HG02970 (cell line): ENCODE measurements at regions not wholly inside any gene's neighbourhood (a gene's known extent, or its start where the extent isn't known, plus 50 kb on each side); places are given as distances from the start of the nearest gene placed in this dataset.

Experiments
- ATAC-seq: cut with Tn5 transposase; IDR thresholded peaks from one replicate; pipeline ENCODE4 v1.9.1; 2021; ENCODE audit warnings: mild to moderate bottlenecking, moderate library complexity, moderate number of reproducible peaks; ENCODE audit not compliant: unreplicated experiment, low FRiP score

DNA sequence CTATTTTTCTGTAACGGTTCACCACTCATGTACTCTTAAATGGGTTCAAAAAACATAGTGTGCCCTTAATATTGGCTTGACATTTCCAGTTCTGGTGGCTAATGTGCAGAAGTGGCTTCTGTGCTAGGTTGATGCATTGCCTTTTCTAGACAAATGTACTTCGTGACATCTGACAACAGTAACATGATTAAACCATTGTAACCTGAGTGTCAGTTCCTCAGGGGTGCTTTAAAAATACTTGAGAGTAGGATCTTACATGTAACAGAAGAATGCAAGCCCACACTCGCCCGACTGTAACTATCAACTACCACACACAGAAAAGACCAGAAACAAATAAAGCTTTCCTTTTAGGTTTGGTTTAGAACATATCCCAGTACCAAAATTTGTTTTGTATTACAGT is 393.4 kb upstream of the NFE2L3 start:
- no peak for ATAC-seq

- ATAC-seq, result no peak
Measured at GRCh38 chr7:25759286-25759685, 392.7 kb upstream of the NFE2L3 start.

DNA sequence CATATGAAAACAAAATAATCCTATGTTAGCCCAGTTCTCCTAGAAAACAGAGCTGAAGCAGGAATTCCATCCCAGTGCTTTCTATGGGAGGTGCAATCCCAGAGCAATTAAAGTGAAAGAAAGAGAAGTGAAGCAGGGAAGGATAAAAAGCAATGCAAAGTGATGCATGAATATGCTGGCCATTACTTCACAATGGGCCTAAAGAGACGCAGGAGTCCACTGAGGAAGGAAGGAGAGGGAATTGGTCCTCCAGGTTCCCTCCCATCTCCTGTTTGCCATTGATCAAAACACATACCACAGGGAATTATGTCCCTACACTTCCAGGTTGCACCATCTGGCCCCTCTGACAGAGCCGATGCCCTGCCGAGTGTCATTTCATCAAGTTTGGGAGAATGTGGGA is 392.2 kb upstream of the NFE2L3 start:
- ATAC-seq, result no peak

GRCh38 chr7:25762511-25763462 is 389.2 kb upstream of the NFE2L3 start:
- no peak for ATAC-seq

GRCh38 chr7:25763463-25763860 is 388.5 kb upstream of the NFE2L3 start:
- no peak for ATAC-seq

GRCh38 chr7:25765110-25765655 is 386.8 kb upstream of the NFE2L3 start:
- ATAC-seq, result no peak

DNA sequence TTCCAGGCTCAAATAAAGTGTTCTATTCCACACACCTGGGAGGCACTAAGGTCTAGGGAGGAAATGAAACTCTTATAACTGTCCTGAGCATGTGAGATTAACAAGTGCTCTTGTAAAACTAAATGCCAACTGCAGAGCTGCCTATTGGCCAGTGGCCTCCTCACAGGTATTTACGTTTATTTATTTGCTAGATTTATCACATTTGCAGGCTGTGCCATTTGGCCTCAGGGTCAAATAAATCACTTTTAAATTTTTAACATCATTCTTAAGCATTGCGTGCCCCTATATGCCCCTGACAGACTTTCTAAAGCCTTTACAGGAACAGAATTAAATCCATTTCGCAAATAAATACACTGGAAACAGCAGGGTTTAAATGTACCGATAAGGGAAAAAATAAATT is 381.8 kb upstream of the NFE2L3 start:
- no peak for ATAC-seq

GRCh38 chr7:25770670-25771069 is 381.3 kb upstream of the NFE2L3 start:
- ATAC-seq, result no peak

DNA sequence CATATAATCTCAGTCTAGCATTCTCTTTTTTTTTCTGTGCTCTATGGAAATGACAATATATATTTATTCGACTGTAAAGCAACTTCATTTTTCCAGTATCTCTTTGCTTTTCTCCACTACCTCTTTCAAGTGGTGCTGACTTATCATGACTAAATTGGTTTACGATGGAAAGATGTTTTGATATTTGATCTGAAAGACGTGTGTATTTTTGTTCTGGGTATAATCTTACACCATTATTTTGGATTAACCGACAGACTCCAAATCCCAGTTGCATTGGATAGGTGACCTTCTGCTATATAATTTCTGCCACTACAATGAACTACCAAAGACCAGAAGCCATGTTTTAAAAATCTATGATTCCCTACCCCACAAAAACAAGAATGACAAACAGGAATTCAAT is 380.5 kb upstream of the NFE2L3 start:
- ATAC-seq, result no peak

DNA sequence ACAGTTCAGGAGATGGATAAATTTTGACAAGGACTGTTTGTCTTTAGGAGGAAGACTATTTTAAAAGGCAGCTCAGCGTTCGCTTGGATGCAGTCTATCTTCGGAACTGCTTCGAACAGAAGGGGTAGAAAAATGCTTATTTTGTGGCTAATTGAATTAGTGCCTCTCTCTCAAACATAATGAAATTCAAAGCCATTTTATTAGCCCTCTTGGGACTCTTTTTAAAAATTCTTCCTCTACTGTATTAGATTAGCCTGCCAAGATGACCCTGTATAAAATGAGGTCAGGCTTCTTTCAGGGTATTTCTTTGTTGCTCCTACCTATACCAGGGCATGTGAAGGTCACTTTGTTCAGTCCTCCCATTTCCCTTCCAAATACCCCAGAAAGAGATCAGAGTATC is 379.2 kb upstream of the NFE2L3 start:
- no peak for ATAC-seq

DNA sequence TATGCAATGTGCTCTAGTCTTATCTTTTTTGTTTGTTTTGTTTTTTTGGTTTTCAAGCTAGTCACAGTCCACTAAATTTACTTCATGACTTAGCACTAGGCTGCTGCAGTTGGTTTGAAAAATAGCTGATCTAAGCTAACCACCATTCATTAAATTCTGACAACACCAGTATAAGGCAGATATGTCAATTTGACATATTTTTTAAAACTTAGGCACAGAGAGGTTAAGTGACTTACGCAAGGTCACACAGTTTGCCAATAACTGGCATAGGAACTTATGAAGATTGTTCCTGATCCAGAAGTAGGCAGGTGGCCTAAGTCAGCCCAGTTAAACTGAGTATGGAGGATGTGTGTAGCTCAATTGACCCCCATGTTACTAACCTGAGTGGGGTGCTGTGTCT is 377.3 kb upstream of the NFE2L3 start:
- ATAC-seq, result no peak

- no peak for ATAC-seq
Measured at GRCh38 chr7:25775570-25775969, 376.4 kb upstream of the NFE2L3 start.

DNA sequence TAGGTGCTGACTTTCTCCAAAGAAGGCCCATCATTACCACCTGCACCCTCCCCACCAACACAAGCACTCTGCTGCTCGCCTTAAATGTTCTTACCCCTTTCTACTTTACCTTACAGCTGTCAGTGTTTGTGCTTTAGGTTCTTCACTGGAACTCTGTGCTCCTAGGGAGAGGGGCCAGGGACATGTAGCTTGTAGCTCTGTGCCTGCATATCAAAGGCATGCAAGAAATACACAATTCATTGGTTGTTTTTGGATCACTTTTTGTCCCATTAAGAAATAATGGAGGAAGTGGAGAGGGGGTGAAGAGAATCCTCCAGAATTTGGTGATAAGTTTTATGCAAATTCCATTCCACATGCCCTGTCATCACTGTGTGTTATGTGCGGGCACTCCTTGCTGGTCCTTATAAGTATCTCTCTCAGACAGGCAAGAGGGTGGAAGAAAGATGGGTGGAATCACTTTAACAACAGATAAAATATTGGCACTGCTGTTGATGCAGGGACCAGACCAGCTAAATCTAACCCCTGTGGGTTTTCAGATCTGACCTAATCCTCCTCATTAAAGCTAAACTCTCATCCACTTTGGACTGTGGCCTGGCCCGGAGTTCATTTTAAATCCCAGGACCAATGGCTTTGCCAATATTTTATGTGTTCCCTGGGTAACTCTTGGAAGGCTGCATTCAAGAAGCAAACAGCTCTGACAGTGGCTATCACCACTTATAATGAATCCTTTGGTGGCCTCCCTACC is 375.8 kb upstream of the NFE2L3 start:
- no peak for ATAC-seq

- no peak for ATAC-seq
Measured at GRCh38 chr7:25776744-25777123, 375.3 kb upstream of the NFE2L3 start.

DNA sequence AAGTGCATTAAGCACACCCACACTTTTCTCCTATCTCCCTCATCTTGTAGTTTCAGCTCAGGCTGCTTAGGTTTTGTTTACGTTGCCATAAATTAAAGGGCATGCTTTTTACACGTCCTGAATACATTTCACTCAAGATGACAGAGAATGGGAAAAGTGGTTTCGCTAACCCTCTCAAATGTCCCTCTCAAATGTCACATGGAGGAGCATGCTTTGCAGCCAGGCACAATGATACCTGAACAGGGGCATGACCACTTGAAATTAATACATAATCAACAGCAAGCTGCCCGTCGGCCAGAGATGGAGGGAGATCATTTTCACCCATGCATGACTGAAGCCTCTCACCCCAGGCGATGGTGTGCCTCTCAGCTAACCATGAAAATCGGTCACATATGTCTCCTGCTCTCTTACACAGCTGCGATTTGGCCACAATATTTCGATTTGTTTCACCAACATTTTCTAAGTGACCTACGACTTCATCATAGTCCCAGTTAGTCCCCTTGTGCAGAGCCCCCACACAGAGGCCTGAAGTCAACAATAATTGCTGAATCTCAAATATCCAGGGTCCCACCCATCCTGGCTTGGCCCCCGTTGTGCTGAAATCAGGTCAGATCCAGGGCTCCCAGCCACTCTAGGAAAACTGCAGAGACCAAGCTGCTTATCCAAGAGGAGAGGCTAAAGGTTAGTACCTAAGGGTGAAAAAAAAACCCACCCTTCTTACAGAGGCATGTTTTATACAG is 373.9 kb upstream of the NFE2L3 start:
- no peak for ATAC-seq

- no peak for ATAC-seq
Measured at GRCh38 chr7:25779002-25779546, 372.9 kb upstream of the NFE2L3 start.

DNA sequence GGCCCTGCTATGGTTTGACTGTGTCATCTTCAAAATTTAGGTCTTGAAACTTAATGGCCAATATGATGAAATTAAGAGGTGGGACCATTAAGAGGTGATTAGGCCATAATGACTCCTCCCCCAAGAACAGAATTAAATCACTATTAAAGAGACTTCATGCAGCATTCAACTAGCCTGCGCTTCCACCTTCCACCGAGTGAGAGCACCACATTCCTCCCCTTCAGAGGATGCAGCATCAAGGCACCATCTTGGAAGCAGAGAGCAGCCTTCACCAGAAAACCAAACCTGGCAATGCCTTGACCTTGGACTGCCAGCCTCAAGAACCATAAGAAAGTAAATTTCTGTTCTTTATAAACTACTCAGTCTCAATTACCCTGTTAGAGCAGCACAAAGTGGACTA is 371.1 kb upstream of the NFE2L3 start:
- ATAC-seq, result no peak

DNA sequence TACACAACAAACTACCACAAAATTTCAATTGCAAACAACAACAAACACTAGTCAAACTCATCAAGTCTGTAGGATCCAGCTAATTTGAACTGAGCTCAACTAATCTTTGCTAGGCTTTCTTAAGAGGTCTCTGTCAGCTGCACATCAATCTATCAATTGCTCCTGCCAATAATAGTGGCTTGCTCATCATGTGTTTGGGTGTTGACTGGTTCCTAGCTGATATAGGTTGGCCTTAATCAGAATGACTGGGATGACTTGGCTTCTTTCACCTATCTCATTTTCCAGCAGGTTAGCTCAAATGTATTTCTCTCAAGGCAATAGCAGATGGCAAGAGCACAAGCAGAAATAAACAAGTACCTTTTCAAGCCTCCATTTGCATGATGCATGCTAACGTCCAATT is 370.3 kb upstream of the NFE2L3 start:
- no peak for ATAC-seq

DNA sequence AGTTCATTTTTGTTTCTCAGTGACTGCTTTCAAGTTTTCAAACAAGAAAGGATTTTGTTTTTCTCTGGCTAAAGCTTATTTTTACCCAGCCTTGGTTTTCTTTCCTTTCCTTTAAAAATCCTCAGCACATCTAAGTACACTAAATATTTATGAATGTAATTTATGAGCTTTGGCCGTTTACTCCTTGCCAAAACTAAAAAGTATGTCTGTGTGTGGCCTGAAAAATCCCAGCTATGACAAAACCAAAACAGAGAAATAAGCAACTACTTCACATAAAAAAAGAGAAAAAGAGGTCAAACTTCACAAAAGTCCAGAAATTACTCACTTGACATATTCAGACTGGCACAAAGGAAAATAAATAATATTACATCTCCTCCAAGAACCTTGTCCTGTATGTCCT is 365.1 kb upstream of the NFE2L3 start:
- ATAC-seq, result no peak

DNA sequence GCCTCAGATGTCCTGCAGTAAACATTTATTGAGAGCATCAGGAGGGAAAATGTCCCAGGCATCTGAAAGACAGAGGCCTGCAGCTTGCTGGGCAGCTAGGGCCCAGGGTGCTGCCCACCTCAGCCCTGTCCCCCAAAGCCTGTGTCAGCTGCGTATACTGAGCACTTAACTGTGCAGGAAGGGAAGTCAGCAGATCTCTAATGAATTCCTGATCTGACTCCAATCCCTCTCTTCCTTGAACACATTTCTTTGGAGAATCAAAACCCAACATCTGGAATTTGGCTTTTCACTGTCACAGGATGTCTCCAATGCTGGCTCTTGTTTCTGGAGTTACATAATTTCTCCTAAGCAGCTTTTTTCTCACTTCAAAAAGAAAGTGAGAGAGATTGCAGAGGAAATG is 364.7 kb upstream of the NFE2L3 start:
- no peak for ATAC-seq

DNA sequence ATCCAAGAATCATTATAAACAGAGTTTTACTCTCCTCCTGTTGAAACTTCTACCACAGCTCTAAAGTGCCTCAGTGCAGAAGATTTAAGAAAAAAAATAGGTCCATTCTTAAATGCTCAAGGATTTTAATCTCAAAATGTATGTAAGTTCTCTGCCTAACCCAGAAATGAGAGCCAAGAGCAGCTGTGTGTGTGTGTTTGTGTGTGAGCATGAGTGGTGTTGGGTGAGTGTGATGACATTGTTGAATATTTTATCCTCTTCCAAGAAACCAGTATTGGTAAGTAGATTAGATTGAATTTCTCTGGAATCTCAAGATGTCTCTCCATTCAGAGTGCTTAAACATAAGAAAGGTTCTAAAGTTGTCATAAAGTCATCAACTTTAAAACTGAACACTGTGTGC is 363.6 kb upstream of the NFE2L3 start:
- ATAC-seq, result no peak
